GM19468 (cell line): ENCODE measurements at regions not wholly inside any gene's neighbourhood (a gene's known extent, or its start where the extent isn't known, plus 50 kb on each side); places are given as distances from the start of the nearest gene placed in this dataset.
"Not testable (repeated sequence)": the region's sequence is repeated elsewhere in the genome, so short reads cannot be mapped to it uniquely, and the experiment has no call there.

Experiments used
- ATAC-seq: cut with Tn5 transposase; IDR thresholded peaks from one replicate; pipeline ENCODE4 v1.9.1; 2021; ENCODE audit warnings: mild to moderate bottlenecking, moderate library complexity, moderate number of reproducible peaks; ENCODE audit not compliant: unreplicated experiment; ENCODE audit errors: extremely low read depth

DNA sequence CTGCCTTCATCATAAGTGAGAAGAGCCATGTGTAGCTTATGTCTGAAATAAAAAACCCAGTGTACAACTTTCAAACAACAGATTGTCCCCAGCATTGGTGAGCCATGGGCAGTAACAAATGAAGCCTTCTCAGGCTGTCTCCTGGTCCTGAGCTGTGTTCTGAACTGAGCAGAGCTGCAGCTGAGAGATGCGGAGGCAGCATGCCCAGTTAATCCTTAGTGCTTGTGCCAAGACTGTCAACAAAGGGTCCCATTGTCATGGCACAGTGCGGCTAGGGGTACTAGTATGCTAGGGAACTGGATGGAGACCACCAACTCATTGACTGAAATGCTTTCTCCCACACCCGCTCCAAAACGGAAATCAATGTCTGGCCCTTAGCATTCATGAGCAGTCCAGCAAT is 154.3 kb downstream of the RMST start:
- ATAC-seq, result no peak

DNA sequence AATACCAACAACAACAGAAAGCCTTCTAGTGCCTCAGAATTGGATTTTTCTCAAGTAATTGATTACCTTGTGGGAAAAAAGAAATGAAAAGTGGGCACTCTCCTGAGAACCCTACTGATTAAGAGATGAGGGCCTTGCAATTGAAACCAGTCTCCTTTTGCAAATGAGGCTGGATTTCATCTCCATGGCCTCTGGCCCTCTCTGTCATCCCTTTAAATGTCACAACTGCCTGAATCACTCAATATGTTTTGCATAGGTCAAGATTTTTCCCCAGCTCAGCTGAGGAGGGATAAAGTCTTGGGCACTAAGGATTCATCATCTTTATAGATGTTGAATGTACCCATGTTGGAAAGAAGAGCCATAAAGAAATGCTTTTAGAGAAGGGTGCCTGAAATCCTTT is 166.4 kb downstream of the RMST start:
- ATAC-seq, result no peak

DNA sequence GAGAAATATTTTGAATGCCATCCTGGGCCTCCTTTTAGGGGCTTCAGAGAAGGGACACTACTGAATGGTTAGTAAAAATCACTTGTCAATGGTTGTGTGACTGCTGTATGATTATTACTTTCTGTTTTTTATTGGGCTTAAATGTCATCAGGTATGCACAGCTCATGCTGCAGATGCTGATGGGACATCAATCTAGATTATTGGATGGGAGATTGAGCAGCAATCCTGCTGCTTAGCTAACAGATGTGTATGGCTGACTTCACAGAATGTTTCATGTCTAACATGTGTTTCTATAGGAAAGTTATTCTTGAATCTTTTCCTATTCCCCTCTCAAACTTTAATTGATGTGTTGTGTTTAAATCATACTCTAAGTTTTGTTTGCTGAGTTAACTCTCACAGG is 166.8 kb downstream of the RMST start:
- no peak for ATAC-seq

DNA sequence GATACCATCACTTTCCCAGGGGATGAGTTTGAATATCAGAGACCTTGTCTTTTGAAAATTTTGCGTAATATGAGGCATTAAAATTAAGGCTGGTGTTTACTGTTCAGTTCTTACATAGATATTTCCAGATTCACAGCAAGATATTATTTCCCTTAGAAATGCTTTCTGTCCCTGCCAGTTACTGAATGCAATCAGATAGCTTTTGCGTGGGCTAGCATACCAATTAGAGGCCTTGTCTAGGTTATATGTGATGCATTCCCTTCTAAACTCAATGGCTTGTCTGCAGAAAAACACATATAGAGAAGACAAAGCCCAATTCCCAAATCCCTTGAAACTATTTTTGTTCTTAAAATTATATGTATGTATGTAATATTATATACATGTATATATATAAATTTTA is 167.8 kb downstream of the RMST start:
- no peak for ATAC-seq

DNA sequence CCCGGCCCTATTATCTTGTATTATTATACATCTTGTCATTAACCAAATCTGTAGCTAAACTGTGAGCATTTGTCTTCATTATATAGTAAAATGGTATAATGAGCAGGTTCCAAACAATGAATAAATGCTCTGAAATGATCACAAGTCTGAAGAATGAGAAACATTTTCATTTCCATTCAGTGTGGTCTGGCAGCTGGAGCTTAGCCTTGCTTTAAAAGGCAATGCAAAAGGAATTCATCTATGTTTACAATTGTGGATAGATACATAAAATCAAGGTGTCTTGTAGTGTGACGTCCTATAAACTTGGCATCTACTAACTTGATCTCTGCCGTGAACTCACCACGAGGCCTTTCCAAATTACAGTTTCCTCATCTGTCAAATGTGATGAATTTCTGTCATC is 168.3 kb downstream of the RMST start:
- no peak for ATAC-seq

DNA sequence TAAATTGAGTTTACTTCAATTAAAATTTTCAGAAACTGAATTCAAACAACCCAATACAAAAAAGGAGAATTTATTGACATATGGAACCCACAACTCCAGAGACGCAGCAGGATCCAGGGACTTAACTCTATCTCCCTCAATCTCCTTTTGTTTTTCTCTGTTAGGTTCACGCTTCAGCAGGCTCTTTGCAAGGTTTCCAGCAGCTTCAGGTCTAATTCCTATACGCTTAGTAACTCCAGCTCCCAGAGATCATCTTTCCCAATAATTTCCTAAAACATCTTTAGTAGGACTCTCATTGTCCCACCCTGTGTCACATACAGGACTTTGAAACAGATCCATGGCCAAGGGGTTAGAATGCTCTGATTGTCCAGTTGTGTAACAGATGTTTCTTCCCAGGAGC is 175.2 kb downstream of the RMST start:
- ATAC-seq, result no peak

DNA sequence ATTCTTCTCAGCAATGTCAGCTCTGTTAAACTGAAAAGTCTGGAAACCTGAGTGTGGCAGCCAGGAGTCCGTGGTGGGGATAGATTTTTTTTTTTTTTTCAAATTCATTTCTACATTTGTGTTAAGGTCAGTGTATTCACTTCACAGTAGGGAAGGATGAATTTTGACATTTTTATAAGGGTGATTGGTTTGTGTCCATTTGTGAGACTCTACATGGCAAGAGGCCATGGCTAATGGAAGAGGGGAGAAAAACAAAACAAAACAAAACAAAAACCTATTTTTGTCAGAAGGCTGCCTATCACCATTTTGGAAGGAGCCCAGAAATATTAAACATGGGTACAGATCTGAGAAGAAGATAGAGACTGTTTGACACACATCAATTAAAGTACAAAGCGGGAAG is 176.1 kb downstream of the RMST start:
- ATAC-seq, result no peak

DNA sequence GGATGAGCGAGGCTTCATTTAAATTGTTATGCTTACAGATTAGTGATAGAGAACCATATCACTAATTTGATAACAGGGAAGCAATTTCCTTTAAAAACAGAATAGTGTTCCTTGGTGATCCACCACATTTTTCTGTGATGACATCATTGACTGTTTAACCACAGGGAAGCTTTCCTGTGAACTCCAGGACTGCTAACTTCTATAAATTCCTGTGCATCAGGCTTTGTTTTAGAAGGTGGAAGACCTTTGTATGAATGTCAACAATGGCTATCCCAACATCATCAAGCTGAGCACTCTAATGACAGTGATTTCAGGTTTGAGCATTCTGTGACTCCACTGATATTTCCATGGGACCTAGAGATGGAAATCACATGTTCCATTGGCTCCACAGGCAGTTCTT is 177.1 kb downstream of the RMST start:
- ATAC-seq, result no peak

DNA sequence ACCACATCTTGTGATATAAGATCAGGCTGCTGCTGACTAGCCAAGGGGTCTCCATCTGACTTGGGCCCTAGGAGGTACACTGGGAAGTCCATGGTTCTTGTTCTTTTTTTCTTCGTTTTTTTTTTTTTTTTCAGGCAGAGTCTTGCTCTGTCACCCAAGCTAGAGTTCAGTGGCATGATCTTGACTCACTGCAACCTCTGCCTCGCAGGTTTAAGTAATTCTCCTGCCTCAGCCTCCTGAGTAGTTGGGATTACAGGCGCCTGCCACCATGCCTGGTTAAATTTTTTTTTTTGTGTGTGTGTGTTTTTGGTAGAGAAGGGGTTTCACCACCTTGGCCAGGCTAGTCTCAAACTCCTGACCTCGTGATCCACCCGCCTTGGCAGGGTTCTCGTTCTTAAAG is 178.2 kb downstream of the RMST start:
- no peak for ATAC-seq

DNA sequence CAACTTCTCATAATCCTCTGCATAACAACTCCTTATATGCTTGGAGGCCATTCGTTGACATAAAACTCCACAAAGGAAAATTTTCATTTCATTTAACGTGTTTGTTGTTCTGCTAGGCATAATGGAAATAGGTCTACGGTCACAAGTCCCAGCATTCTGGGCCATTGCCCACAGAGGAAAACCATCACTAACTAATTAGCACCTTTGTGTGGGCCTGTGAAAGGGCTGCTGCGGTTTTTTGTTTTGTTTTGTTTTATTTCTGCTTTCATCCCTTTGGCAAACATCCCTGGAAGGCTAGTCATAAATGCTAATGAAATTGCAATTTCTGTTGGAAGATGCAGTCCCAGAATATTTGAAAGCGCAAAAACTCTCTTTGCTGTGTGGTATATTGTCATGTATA is 180.3 kb downstream of the RMST start:
- ATAC-seq, result no peak

DNA sequence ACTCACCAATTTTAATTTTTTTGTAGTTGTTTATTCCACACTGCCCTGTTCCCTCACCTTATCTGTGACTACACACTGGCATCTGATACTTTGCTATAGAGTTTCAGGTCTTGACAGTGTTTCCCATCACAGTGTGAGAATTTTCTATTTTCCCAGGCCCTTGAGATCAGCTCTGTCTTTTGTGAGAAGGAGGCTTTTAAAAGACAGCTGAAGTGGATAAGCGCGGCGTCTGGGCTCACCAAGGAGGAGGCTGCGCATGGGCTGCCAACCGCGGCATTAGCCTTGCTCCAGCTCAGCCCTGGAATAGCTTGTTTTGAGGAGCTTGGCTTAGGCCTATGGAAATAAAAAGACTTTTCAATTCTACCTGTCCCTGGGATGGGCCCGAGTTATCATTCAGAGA is 181.3 kb downstream of the RMST start:
- ATAC-seq, result no peak

DNA sequence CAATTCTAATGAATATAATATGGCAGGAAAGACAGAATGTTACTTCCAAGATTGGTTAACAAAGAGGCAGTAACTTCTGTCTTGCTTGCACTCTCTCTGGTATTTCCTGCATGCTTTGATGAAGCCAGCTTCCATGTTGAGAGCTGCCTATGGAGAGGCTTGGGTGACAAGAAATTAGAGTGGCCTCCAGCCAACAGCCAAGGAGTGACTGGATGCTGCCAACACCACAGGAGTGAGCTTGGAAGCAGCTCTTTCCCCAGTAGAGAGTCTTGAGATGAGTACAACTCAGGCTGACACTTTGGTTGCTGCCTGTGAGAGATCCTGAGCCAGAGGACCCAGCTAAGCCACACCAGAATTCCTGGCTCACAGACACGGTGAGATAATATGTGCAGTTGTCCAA is 183.1 kb downstream of the RMST start:
- no peak for ATAC-seq

DNA sequence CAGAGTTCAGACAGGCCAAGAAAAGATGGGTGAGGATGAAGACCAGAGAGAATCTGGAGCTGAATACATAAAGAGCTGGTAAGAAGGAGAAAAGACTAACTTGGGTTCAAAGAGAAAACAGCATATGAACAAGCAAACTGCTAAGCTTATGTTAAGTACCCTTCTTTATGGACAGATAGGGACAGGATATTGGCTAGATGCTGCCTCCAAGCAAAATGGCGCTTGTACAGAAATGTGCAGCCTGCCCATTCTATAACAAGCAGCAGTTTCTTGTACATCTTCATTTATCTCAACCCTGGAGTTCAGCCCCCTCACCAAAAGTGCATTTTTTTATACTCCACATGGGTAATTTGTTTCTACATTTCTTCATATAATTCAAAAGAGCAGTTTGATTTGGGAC is 184.5 kb downstream of the RMST start:
- ATAC-seq, result no peak

DNA sequence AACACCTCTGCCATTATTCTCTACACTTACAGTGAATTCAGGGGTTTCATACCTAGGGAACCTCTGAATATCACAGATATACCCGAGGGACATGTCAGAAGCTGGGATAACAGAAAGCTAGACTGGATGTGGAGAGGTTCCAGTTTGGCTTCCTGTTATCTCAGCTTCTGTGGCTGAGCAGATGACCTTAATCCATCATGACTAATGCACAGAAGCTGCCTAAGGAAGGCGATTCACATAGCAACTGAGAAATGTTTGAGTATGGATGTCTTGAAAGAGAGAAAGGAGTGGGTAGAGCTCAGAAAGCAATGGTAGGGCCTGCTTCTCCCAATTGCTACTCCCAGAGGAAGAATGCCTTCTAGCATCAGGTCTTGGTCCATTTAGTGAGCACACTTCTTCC is 187.6 kb downstream of the RMST start:
- no peak for ATAC-seq

DNA sequence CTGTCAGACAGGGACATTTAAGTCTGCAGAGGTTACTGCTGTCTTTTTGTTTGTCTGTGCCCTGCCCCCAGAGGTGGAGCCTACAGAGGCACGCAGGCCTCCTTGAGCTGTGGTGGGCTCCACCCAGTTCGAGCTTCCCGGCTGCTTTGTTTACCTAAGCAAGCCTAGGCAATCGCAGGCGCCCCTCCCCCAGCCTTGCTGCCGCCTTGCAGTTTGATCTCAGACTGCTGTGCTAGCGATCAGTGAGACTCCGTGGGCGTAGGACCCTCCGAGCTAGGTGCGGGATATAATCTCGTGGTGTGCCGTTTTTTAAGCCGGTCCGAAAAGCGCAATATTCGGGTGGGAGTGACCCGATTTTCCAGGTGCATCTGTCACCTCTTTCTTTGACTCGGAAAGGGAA is 193.9 kb downstream of the RMST start:
- ATAC-seq, result not testable (repeated sequence)

DNA sequence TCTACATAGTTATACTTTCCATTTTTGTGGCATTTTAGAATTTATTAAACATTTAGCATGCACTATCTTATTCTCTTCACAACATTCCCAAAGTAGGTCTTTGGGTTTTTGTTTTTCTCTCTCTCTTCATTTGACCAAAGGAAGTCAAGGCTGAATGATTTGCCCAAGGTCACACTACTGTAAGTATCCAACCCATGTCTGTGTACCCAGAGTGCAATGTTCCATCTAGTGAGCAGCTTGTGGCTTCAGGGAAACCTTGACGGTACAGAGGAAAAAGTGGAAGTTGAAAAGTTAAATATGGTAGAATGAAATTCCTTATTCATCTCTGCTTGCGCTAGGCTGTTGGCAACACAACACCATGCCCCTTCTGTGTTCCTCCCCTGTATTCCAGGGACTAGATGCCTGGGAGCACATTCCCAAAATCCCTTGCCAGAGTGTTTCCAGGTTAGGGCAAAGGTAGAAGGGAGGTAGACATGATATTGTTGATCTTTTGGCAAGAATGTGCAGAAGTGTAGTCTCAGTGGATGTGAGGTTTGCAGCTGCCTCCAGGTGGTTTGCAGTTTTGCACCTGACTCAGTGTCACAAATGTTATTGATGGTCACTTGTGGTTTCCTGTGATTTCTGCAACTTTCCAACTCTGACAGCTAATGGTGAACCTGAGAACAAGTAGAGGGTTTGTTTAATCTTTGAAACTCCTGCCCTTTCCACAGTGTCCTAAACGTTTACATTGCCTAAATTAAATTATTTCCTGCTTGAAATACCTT is 196.7 kb downstream of the RMST start:
- ATAC-seq, result no peak

DNA sequence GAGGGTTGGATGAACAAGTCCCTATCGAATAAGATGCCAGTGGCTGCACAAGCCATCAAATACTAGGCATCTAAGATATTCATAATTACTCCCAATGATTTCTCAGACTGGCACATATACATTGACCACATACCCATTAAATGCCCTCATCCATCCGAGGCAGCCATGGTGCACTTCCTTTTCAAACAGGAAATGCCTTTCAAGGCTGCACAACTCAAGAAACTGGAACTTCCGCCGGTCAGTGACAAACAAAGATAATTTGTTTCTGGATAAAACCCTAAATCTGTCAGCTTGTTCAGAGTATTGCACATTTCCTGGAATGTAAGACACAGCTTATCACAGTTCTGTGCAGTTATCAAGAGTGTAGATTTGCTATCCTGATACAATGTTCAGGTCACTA is 203.7 kb downstream of the RMST start:
- no peak for ATAC-seq

DNA sequence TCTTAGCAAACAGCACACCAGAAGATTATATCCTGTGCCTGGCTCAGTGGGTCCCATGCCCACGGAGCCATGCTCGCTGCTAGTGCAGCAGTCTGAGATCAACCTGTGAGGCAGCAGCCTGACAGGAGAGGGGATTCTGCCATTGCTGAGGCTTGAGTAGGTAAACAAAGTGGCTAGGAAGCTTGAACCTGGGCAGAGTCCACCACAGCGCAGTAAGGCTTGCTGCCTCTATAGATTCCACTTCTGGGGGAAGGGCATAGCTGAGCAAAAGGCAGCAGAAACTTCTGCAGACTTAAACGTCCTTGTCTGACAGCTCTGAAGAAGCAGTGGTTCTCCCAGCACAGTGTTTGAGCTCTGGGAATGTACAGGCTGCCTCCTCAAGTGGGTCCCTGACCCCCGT is 210.3 kb downstream of the RMST start:
- ATAC-seq, result no peak

DNA sequence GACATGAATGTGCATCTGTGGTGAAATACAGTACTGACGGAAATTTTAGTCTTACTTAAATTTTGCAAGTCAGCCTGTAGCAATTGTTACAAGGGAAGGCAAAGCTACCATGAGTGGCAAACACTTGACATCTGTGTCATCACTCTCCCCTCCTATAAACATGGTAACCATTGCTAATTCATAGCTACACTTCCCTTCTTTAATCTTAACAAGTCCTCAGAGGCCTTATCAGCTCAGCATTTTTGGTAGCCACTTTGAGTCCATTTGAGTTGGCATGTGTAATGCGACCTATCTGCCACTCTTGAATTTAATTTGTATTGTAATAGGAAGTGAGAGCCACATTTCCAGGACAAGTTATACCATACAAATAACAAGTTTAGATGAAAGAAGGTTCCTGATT is 218.1 kb downstream of the RMST start:
- no peak for ATAC-seq

DNA sequence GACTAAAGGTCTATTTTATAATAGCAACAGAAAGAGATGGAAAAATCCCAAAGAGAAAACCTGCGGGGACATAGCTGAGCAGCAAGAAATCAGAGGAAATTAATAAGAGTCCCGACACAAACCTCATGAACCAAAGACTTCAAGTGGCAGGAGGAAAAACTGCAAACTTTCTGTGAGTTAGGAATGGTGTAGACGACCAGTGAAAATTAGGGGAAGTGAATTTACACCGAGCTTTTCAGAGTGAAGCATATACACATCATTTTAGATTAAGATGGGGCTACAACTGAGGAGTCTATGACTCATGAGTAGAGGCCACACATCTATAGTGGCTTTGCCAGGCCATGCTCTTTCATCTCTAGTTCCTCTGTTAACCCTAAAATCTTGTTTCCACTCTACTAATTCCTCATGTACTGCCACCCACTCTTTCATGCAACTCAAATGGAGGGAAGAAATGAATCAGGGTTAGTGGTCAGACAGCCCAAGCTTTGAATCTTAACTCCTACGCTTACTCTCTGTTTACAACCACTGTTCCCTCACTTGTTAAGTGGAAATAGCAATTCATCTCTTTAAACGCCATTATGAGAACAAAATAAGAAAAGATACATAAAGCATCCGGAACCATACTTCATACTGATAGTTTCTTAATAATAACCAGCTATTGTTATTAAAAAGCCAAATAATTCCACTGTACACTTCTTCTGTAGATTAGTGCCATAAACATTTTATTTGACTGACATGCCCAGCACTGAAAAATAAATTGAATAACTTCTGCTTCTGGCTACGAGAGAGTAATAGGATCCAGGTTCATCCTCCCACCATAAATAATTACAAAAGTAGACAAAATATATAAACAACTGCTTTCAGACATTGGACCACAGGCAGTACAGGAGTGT is 219.3 kb downstream of the RMST start:
- ATAC-seq, result no peak

DNA sequence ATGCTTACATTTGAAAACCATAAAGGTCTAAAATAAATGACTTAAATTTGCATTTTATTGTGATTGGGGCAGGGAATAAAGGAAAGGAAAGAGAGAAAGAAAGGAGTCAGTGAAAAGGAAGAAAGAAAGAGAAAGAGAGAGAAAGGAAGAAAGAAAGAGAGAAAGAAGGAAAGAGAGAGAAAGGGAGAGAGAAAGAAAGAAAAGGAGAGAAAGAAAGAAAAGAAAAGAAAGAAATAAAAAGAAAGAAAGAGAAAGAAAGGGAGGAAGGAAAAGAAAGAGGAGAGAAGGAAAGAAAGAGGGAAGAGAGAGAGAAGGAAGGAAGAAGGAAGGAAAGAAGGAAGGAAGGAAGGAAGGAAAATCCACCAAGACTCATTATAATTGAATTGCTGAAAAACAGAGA is 222.8 kb downstream of the RMST start:
- ATAC-seq, result no peak

DNA sequence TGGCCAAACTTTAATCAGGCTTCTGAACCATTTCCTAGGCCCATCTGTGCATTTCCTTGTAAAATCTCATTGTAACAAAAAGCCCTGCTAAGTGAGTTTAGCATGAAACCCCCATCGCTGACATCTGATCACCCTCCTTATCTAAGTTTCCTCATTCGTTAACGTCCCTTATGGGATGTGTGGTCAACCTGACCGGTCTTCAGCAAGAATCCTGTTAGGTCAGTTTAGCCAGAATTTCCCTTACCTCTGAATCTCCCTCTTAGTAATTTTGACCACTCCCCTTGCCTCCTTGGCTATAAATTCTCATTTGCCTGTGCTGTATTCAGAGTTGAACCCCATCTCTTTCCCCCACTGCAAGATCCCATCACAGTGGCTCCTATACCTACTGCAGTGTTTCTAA is 239.3 kb downstream of the RMST start:
- no peak for ATAC-seq
